HG02970 (cell line): ENCODE measurements at regions not wholly inside any gene's neighbourhood (a gene's known extent, or its start where the extent isn't known, plus 50 kb on each side); places are given as distances from the start of the nearest gene placed in this dataset.
"Not testable (repeated sequence)": the region's sequence is repeated elsewhere in the genome, so short reads cannot be mapped to it uniquely, and the experiment has no call there.

Source experiments
- ATAC-seq: cut with Tn5 transposase; IDR thresholded peaks from one replicate; pipeline ENCODE4 v1.9.1; 2021; ENCODE audit warnings: mild to moderate bottlenecking, moderate library complexity, moderate number of reproducible peaks; ENCODE audit not compliant: unreplicated experiment, low FRiP score

DNA sequence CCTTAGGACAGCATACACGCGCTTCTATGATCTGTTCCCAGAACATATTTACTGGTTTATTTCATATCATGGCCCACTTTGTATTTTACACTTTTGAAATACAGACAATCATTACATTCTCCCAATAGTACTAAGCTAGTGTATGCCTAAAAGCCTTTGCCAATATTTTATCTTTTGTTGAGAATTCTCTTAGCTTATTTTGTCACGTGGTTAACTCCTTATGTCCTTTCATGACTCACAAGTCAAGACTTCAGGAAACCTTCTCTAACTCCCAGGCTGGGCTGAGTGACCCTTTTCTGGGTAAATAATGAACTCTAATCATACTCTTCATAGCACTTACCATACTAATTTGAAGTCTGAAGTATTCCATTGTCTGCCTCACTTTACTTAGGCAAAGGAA, 444.8 kb downstream of the ZNF33B start:
- ATAC-seq, result not testable (repeated sequence)

DNA sequence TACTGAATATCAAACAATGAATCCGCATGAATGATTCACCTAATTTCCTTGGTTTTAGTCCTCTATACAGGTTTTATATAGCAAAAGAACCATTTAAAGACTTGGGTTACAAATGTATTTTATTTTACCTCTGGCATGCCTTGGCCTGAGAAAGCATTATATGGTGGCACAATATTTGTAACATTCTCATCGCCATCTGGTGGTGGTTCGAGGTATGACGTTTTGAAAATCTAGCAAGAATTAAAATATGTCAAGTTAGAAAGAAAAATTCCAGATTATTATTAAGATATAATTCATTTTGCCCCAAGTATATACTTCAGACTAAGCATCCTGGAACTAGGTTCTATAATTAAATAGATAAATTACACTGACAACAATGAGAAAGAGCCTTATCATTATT, 445.9 kb downstream of the ZNF33B start:
- not testable (repeated sequence) for ATAC-seq

DNA sequence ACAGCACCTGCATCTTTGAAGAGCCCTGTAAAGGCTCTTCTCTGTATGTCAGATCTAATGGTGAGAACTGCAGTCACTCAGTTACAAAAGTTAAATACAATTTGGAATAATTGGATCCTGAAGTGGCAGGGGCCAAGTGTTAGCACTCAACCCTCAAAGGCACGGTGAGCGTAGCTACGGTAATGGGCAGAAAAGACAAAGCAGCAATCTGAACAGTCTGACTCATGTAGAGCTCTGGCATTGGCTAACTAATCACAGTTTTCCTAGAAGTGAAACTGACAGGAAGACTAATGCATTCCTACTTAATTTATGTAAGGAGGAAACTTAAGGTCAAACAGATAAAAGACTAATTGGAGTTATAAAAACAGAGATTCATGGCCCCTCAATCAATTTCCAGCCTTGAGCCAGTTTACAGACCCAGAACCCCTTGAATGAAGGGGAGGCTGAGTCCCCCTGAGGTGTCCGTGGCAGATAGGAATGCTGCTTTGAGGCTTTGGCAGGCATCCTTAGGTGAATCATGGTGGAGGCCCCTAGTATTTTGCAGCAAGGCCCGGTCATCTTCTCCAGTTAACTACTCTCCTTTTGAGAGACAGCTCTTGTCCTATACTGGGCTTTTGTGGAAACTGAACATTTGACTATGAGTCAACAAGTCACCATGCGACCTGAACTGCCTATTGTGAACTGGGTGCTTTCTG, 450.7 kb downstream of the ZNF33B start:
- not testable (repeated sequence) for ATAC-seq

DNA sequence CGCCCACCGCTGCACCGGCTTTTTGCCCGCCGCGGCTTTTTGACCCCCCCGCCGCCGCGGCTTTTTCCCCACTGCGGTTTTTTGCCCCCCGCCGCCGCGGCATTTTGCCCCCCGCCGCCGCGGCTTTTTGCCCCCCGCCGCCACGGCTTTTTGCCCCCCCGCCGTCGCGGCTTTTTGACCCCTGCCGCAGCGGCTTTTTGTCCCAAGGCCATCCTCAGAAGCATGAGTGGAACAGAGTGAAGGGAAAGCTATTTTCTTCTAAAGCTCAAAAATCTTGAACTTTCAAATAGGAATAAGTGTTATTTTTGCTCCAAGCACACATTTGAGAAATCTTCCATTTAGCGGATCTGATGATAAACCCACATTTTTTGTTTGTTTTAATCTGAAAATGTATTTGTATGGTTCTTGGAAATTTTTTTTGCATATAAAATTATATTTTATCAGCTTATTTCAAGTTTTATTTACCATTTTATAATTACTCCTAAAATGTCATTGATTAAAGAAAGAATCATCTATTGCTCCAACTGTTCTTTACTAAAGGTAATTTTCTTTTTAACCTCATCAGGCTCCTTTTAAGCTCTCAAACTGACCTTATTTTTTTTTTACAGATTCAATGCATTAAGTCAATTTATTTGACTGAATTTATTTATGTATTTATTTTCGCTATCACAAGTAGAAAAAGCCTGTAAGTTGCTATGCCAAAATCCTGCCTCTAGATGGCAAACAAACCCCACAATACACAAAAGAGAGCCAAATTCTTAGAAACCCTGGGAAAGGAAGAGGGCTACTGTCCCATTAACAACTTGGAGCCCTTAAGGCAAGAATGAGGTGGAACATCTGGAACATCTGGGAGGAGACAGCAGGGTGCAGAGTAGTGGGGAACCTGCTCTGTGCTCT, 460.3 kb downstream of the ZNF33B start:
- ATAC-seq, result not testable (repeated sequence)

DNA sequence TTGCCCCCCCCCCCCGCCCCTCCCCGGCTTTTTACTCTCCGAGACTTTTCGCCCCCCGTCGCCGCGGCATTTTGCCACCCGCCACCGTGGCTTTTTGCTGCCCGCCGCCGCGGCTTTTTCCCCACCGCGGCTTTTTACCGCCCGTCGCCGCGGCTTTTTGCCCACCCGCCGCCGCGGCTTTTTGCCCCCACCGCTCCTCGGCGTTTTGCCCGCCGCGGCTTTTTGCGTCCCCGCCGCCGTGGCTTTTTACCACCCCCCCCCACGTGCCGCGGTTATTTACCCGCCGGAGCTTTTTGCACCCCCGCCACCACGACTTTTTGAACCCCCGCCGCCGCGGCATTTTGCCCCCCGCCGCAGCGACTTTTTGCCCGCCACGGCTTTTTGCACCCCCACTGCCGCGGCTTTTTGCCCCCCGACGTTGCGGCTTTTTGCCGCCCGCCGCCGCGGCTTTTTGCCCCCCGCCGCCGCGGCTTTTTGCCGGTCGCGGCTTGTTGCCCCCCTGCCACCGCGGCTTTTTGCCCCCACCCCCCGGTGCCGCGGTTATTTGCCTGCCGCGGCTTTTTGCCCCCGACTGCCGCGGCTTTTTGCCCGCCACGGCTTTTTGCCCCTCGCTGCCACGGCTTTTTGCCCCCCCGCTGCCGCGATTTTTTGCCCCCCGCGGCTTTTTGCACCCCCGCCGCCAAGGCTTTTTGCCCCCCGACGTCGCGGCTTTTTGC, 461.1 kb downstream of the ZNF33B start:
- no peak for ATAC-seq

DNA sequence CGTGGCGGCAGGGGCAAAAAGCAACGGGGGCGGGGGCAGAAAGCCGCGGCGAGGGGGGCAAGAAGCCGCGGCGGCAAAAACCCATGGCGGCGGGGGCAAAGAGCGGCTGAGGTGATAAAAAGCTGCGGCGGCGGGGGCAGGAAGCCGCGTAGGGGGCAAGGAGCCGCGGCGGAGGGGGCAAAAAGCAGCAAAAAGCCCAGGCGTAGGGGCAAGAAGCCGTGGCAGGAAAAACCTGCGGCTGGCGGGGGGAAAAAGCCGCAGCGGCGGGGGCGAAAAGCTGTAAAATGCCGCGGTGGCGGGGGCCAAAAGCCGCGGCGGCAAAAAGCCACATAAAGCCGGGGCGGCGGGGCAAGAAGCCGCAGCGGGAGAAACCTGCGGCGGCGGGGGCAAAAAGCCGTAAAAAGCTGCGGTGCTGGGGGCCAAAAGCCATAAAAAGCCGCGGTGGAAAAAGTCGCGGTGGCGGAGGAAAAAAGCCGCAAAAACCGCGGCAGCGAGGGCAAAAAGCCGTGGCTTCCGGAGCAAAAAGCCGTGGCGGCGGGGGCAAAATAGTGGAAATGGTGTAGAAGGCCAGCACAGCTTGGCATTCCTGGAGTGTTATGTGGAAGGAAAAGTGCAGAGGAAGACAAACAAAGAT, 487.8 kb downstream of the ZNF33B start:
- ATAC-seq, result no peak

DNA sequence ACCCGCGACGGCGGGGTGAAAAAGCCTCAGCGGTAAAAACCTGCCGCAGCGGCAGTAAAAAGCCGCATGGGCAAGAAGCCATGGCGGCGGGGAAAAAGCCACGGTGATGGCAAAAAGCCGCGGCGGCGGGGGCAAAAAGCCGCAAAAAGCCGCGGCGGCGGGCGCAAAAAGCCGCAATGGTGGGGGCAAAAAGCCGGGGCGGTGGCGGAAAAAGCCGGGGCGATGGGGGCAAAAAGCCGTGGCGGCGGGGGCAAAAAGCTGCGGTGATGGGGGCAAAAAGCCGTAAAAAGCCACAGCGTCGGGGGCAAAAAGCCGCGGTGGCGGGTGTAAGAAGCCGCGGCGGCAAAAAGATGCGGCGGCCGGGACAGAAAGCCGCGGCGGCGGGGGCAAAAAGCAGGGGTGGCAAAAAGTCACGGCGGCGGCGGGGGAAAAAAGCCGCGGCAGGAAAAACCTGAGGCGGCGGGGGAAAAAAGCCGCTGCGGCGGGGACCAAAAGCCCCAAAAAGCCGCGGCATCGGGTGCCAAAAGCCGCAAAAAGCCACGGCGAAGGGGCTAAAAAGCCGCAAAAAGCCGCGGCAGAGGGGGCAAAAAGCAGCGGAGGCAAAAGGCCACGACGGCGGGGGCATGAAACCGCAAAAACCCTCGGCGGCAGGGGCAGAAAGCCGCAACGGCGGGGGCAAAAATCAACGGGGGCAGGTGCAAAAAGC, 488.5 kb downstream of the ZNF33B start:
- ATAC-seq, result no peak

DNA sequence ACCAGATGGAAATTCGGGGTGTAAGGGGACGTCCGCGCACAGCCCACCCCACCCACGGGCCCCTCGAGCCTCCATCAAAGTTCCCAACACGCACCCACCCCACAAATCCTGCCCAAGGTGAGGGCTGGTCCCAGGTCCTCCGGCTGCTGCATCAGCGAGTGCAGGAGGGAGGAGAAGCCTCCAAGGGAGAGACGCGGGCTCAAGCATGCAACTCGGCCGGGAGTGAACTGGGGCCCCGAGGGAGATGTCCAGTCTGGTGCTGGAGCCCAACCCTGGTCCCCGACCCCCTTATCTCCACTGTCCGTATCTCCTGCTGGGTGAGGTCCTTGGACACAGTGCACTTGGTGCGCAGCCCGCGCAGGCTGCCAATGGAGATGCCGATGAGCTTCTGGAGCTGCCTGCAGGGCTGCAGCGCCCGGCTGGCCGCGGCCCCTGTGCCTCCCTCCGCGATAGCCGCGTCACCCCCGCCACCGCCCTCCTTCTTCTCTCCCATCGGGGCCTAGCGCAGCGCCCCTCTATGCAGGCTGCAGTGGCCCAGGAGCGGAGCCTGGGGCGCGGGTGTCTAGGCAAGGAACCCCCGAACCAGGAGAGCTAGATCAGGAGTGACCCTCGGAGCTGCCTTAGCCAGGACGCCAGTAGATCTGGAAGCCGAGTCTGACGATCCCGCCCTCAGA, 489.2 kb downstream of the ZNF33B start:
- no peak for ATAC-seq

DNA sequence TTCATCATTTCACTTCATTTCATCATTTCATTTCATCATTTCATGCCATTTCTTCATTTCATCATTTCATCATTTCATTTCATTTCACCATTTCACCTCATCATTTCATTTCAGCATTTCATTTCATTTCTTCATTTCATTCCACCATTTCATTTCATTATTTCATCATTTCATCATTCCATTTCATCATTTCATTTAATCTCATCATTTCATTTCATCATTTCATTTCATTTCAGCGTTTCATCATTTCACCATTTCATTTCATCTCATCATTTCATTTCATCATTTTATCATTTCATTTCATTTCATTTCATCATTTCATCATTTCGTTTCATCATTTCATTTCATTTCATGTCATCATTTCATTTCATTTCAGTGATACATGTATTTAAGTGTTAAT, 492.2 kb downstream of the ZNF33B start:
- not testable (repeated sequence) for ATAC-seq

DNA sequence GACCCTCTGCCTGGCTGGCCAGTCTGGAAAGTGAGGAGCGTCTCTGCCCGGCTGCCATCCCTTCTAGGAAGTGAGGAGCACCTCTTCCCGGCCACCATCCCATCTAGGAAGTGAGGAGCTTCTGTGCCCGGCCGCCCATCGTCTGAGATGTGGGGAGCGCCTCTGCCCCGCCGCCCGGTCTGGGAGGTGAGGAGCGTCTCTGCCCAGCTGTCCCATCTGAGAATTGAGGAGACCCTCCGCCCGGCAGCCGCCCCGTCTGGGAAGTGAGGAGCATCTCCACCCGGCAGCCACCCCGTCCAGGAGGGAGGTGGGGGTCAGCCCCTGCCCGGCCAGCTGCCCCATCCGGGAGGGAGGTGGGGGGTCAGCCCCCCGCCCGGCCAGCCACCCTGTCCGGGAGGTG, 500.3 kb downstream of the ZNF33B start:
- not testable (repeated sequence) for ATAC-seq

DNA sequence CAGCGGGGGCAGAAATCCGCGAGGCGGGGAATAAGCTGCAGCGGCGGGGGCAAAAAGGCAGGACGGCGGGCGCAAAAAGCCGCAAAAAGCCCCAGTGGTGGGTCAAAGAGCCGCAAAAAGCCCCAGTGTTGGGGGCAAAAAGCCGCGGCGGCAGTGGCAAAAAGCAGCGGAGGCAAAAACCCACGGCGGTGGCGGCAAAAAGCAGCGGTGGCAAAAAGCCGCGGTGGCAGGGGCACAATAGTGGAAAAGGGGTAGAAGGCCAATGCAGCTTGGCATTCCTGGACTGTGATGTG, 525.3 kb downstream of the ZNF33B start:
- ATAC-seq, result no peak

DNA sequence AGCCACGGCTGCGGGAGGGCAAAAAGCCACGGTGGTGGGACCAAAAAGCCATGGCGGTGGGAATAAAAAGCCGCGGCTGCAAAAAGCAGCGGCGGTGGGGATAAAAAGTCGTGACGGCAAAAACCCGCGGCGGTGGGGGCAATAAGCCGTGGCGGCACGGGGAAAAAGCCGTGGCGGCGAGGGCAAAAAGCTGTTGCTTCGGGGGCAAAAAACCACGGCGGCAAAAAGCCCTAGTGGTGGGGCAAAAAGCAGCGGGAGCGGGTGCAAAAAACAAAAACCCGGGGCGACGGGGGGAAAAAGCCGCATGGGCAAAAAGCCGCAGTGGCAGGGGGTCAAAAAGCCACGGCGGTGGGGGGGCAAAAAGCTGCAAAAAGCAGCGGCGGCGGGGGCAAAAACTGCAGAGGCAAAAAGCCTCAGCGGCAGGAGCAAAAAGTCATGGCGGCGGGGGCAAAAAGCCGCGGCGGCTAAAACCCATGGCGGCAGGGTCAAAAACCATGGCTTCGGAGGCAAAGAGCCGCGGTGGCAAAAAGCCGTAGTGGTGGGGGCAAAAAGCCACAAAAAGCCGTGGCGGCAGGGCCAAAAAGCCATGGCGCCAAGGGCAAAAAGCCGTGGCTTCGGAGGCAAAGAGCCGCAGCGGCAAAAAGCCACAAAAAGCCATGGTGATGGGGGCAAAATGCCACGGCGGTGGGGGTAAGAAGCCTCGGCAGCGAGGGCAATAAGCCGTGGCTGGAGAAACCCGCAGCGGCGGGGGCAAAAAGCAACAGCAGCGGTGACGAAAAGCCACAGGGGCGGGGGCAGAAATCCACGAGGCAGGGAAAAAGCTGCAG, 525.8 kb downstream of the ZNF33B start:
- no peak for ATAC-seq

DNA sequence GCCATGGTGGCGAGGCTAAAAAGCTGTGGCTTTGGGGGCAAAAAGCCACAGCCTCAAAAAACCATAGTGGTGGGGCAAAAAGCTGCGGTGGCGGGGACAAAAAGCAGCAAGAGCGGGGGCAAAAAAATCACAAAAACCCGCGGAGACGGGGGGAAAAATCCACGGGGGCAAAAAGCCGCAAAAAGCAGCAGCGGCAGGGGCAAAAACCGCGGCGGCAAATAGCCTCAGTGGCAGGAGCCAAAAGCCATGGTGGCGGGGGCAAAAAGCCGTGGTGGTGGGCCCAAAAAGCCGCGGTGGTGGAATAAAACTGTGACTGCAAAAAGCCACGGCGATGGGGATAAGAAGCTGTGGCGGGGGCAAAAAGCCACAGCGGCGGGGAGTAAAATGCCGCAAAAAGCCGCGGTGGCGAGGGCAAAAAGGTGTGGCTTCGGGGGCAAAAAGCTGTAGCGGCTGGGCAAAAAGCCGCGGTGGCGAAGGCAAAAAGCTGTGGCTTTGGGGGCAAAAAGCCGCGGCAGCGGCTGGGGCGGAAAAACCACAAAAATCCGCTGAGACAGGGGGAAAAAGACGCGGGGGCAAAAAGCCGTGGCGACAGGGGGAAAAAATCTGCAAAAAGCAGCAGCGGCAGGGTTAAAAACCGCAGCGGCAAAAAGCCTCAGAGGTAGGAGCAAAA, 526.6 kb downstream of the ZNF33B start:
- ATAC-seq, result no peak

DNA sequence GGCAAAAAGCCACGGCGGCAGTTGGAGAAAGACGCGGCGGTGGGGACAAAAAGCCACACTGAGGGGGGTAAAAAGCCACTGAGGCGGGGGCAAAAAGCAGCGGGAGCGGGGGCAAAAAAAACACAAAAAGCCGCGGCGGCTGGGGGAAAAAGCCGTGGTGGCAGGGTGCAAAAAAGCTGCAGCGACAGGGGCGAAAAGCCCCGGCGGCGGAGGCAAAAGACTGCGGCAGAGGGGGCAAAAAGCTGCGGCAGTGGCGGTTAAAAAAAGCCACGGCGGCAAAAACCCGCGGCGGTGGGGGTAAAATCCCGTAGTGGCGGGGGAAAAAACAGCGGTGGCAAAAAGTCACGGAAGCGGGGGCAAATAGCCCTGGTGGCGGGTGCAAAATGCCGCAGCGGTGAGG, 527.3 kb downstream of the ZNF33B start:
- no peak for ATAC-seq
